GM12864 (cell line): ENCODE measurements at regions not wholly inside any gene's neighbourhood (a gene's known extent, or its start where the extent isn't known, plus 50 kb on each side); places are given as distances from the start of the nearest gene placed in this dataset.

Source experiments
- DNase-seq: peaks from one replicate; pipeline ENCODE4 v3.0.0-alpha.2; 2011; ENCODE audit warnings: low read depth
- H3K4me3 ChIP-seq: 2 replicates; pipeline ENCODE4 v1.5.1; 2011; ENCODE audit warnings: mild to moderate bottlenecking, low read depth, low read length, control low read depth
- CTCF ChIP-seq: IDR thresholded peaks from 2 replicates; pipeline ENCODE4 v1.5.1; 2011; ENCODE audit warnings: low read depth, mild to moderate bottlenecking, moderate library complexity, low read length, control low read depth, inconsistent platforms; ENCODE audit errors: missing control alignments

- DNase-seq: no peak
- no peak for TF ChIP-seq CTCF
Measured at GRCh38 chr2:18083806-18084205, 205.3 kb downstream of the KCNS3 start.

DNA sequence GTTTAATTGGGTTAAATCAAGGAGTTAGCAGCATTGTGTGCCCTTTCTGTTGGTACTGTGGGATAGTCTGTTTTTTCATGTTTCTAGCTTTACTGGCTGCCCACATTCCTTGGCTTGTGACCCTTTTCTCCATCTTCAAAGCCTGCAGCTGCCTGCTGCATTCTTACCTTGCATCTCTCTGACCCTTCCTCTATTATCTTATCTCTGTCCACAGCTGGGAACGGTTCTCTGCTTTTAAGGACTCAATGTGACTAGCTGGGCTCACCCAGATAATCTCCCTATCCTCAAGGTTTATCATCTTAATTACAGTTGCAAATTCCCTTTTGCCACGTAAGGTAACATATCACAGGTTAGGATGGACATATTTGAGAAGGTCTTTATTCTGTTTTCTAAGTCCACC is 199.7 kb downstream of the KCNS3 start:
- TF ChIP-seq CTCF: no peak
- no peak overlapping the region for H3K4me3 ChIP-seq
- no peak for DNase-seq

More at GRCh38 chr2:18083806-18084205, 205.3 kb downstream of the KCNS3 start:
- no peak overlapping the region for H3K4me3 ChIP-seq

DNA sequence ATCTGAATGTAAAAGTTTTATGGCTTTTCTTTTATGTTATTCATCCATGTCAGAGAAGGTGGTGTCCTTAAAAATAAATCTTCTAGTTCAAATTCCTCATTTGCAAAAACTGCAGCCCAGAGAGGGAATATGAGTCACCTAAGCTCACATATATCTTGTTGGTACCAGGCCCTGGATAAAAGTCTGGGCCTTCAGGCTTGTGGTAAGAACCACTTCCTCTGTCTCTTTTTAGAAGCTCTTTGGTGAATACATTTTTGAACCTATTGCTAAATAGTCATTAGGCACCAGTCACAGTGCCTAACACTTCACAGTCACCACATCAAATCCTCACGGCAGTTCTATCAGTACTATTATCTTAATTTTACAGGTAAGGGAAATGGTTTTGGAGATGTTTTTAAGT is 199.2 kb downstream of the KCNS3 start:
- no peak for DNase-seq
- no peak overlapping the region for H3K4me3 ChIP-seq
- TF ChIP-seq CTCF: no peak

DNA sequence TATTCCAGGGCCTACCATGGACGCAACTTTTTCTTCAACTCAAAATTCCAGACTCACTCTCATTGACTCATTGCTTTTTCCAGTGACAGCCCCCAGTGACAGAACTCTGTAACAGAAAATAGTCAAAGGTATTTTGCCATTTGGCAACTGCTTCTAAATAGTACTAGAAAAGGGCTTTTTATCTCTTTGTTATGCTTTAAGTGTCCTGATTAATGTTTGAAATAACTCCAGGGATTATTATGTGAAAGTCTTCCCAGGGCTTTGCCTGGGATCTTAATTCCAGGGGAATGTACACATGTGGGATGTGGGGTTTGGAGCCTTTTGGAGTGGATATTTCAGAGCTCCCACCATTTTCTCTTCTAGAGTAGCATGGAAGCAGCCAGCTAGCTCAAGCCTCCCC is 198.8 kb downstream of the KCNS3 start:
- DNase-seq: no peak
- no peak for TF ChIP-seq CTCF
- H3K4me3 ChIP-seq: no peak overlapping the region

DNA sequence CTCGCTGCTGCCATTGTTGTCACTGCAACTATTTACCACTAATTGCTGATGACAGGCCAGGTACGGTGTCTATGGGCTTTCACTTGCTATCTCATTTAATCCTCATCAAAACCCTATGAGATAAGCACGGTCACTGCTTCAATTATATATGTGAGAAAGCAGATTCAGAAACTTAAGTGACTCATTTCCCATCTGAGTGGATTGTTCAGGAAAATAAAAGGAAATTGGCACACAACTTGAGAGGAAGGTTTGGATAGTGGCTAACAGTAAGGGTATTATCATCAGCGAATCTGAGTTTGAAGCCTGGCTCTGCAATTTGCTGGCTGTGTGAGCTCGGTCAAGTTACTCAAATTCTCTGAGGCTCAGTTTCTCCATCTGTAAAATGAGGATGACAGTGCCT is 196.0 kb downstream of the KCNS3 start:
- no peak for TF ChIP-seq CTCF
- H3K4me3 ChIP-seq: no peak overlapping the region
- DNase-seq: no peak

DNA sequence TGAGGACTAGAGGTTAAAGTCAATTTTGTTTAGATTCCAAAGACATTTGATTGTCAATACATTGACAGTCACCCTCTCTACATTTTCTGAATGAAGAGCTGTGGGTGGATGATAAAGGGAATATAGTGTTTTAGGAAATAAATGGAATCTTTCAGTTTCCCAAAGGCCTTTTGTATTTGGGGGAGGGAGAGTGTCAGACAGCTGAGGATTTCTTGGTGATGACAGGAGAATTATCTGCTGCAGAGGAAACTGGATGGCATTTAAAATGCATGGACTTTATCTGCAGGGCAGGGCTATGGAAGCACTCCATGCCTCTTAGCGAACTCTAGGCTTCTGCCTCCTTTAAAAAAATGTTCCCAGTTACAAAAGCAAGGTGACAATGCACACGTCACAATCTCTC is 195.1 kb downstream of the KCNS3 start:
- no peak overlapping the region for H3K4me3 ChIP-seq
- no peak for DNase-seq
- no peak for TF ChIP-seq CTCF

GRCh38 chr2:18067588-18068384 is 189.3 kb downstream of the KCNS3 start:
- TF ChIP-seq CTCF: no peak
- H3K4me3 ChIP-seq: no peak overlapping the region
- DNase-seq: no peak
